ENCODE measurements at regions not wholly inside any gene's neighbourhood (a gene's known extent, or its start where the extent isn't known, plus 50 kb on each side); places are given as distances from the start of the nearest gene placed in this dataset.

DNA sequence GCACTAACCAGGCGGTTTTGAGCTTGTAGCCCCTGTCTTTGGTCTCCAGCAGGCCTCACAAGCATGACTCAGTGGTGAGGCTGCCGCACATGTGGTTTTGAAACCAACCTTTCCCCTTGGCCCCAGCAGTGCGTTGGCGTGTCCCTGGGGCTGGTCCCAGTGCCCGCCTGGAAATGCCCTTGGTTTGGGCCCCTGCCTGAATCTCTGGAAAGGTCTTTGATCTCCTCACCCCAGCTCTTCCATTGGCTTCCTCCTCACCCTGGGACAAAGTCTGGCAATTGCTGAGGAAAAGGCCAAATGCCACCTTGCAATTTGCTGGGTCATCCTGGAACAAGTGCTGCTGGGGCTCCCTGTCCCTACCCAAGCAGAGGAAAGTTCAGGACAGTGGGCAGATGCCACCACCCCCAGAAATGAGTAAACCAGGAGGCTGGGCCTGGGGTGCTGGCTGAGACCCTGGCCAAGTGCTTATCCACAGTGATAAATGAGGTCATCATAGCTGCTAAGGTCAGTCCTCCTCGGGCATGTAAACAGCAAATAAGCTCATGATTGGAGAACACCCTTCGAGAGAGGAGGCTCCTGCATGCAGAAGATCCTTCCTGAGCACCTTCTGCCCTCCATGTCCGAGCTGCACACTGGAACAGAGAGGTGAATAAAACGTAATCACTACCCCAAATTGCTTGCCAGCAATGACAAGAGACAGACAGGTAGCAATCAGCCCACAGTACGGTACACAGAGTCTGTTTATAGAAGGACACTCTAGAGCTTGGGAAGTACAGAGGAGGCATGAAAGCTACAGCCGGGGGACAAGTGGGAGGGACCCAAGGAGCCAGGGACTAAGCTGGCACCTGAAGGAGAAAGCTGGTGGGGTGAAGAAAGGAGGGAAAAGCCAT, 98.9 kb upstream of the CPEB4 start:
- no peak for DNase-seq
- TF ChIP-seq, protein P1, sequence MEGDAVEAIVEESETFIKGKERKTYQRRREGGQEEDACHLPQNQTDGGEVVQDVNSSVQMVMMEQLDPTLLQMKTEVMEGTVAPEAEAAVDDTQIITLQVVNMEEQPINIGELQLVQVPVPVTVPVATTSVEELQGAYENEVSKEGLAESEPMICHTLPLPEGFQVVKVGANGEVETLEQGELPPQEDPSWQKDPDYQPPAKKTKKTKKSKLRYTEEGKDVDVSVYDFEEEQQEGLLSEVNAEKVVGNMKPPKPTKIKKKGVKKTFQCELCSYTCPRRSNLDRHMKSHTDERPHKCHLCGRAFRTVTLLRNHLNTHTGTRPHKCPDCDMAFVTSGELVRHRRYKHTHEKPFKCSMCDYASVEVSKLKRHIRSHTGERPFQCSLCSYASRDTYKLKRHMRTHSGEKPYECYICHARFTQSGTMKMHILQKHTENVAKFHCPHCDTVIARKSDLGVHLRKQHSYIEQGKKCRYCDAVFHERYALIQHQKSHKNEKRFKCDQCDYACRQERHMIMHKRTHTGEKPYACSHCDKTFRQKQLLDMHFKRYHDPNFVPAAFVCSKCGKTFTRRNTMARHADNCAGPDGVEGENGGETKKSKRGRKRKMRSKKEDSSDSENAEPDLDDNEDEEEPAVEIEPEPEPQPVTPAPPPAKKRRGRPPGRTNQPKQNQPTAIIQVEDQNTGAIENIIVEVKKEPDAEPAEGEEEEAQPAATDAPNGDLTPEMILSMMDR (IDR thresholded peaks at IDR 0.05; ENCODE audit: low read depth, low read length): no peak
- H3K27me3 ChIP-seq: no peaks in the 10 kb centered on the region
- no peak overlapping the region for H3K4me3 ChIP-seq (ENCODE audit: low read depth, low read length)
- H3K36me3 ChIP-seq: no peaks in the 10 kb centered on the region
- H3K9me3 ChIP-seq: no peaks in the 10 kb centered on the region
- H3K4me1 ChIP-seq: no peaks in the 10 kb centered on the region

DNA sequence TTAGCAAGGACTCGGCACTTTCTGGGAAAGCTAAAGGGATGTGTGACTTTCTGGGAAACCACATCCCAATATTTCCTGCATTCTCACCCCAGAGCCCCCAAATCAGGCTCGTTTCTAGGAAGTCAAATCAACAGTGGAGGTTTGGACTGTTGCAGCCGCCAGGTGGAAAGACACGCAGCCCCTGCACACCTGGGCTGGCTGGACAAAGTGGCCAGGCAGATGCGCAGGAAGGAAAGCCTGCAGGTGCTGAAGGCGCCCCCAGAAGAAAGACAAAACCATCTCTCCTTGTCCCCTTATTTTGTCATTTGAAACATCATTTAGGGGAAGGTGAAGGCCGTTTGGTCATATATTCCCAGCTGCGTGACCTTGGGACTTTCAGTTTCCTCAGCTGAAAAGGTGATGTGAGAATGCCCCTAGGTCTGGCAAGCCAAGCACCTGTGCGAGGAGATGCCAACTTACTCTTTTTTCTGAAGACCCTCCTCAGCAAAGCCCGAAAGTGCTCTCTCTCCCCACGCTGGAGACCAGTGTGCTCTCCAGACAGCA, 97.9 kb upstream of the CPEB4 start:
- Histone ChIP-seq H3K4me1 (no peaks in the 10 kb centered on the region), H3K36me3 (no peaks in the 10 kb centered on the region), H3K4me3 (ENCODE audit: low read depth, low read length) (no peak overlapping the region), H3K9me3 (no peaks in the 10 kb centered on the region), H3K27me3 (no peaks in the 10 kb centered on the region)
- TF ChIP-seq, protein P1 (IDR thresholded peaks at IDR 0.05; ENCODE audit: low read depth, low read length): no peak
- DNase-seq: no peak

DNA sequence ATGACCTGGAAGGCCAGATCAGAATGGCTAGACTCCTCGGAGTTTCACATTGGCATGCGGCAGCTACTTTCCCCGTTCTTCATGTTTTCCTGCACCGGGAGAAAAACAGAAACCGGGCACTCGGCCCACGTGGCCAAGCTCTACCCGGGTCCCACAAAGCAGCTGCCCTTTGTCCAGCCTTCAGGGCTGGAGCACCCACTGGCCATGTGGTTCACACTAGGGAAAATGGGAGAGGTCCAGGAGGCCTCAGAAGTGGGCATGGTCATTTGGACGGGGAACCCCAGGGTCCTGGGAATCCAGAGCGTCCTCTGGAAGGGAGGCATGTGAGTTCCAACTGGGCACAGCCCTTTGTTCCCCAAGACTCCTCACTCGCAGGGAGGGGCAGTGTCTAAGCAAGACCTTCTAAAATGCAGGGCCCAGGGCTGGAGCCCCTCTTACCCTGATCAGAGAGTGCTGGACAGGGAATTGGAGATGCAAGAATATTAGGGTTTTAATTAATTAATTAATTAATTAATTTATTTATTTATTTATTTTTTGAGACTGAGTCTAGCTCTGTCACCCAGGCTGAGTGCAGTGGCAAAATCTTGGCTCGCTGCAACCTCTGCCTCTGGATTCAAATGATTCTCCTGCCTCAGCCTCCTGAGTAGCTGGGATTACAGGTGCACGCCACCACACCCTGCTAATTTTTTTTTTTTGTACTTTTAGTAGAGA, 97.2 kb upstream of the CPEB4 start:
- no peaks in the 10 kb centered on the region for H3K36me3 ChIP-seq
- H3K9me3 ChIP-seq: no peaks in the 10 kb centered on the region
- no peak overlapping the region for H3K4me3 ChIP-seq (ENCODE audit: low read depth, low read length)
- no peak for DNase-seq
- no peaks in the 10 kb centered on the region for H3K27me3 ChIP-seq
- H3K4me1 ChIP-seq: no peaks in the 10 kb centered on the region
- TF ChIP-seq, protein P1 (IDR thresholded peaks at IDR 0.05; ENCODE audit: low read depth, low read length): no peak

DNA sequence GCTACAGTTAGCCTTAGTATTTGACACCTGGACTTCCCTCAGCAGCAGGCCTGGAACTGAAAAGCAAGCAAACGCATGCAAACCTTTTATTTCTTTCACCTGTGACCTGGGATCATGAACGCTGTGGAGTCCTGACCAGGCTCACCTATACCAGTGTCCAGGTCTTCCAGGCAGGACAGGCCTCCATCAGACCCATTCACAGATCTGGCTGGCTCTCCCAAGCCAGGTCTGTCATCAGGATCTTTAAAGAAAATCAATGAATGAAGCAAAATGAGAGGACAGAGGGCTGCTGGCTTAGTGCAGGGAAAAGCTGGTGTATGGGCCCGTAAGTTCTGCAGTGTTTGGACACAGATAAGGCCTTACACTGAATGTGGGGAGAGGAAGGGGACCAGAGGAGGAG, 96.3 kb upstream of the CPEB4 start:
- no peaks in the 10 kb centered on the region for H3K9me3 ChIP-seq

DNA sequence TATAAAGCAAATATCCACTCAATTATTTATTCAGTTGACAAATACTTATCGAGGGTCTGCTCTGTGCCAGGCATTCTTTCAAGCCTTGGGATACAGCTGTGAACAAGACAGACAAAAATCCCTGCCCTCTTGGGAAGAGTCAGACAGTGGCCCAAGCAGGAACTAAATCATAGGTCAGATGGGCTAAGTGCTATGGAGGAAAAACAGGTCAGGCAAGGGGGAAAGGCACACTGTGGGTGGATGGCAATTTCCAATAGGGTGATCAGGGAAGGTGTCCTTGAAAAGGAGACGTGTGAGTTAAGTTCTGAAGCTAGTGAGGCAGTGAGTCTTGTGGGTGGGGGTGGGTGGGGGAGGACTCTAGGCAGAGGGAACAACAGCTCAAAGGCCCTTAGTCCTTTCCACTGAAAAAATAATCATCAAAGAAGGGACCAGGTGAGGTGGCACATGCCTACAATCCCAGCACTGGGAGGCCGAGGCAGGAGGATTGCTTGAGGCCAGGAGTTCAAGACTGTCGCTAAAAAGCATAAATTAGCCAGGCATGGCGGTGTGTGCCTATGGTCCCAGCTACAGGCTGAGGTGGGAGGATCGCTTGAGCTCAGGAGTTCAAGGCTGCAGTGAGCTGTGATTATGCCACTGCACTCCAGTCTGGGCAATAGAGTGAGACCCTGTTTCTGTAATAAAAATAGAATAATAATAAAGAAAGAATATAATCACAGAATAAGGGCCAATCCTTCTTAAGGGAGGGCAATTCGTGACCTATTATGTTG, 95.2 kb upstream of the CPEB4 start:
- no peak for DNase-seq
- H3K4me1 ChIP-seq: no peaks in the 10 kb centered on the region
- no peaks in the 10 kb centered on the region for H3K27me3 ChIP-seq
- TF ChIP-seq, protein P1 (IDR thresholded peaks at IDR 0.05; ENCODE audit: low read depth, low read length): no peak
- no peaks in the 10 kb centered on the region for H3K36me3 ChIP-seq
- no peak overlapping the region for H3K4me3 ChIP-seq (ENCODE audit: low read depth, low read length)
- no peaks in the 10 kb centered on the region for H3K9me3 ChIP-seq

More for the DNA sequence above, 96.3 kb upstream of the CPEB4 start:
- no peak for DNase-seq
- Histone ChIP-seq H3K4me1 (no peaks in the 10 kb centered on the region), H3K27me3 (no peaks in the 10 kb centered on the region), H3K4me3 (ENCODE audit: low read depth, low read length) (no peak overlapping the region), H3K36me3 (no peaks in the 10 kb centered on the region)
- TF ChIP-seq, protein P1 (IDR thresholded peaks at IDR 0.05; ENCODE audit: low read depth, low read length): no peak

Data from BE2C (cell line).